Upper lobe of left lung (tissue), 4 donors: ENCODE measurements at regions not wholly inside any gene's neighbourhood (a gene's known extent, or its start where the extent isn't known, plus 50 kb on each side); places are given as distances from the start of the nearest gene placed in this dataset.

ENCODE experiments used
- EP300 ChIP-seq, 4 donors: sonication (generic); formaldehyde crosslinking; IDR thresholded peaks; one replicate each; pipeline ENCODE4 v1.5.1; 2017; ENCODE audit warnings: antibody characterized with exemption in 4 of 4, control low read depth in 2 of 4
- POLR2A ChIP-seq, 4 donors: fragments of 450-650 bp; IDR thresholded peaks; one replicate each; pipeline ENCODE4 v1.5.1; 2016 to 2017; ENCODE audit warnings: antibody characterized with exemption in 4 of 4, mild to moderate bottlenecking in 2 of 4
- POLR2AphosphoS5 ChIP-seq, 2 donors: sonication (generic); formaldehyde crosslinking; IDR thresholded peaks; one replicate each; pipeline ENCODE4 v1.5.1; 2017; ENCODE audit warnings: antibody characterized with exemption in 2 of 2
- TF ChIP-seq, protein P1 (sequence below), 6 experiments: fragments of 450-650 bp in 4 of 6; fragments of 200-600 bp in 2 of 6; sonication (generic) in 2 of 6; IDR thresholded peaks; one replicate each; pipeline ENCODE4 v1.5.1; 2016 to 2019; ENCODE audit warnings: antibody characterized with exemption in 6 of 6

DNA sequence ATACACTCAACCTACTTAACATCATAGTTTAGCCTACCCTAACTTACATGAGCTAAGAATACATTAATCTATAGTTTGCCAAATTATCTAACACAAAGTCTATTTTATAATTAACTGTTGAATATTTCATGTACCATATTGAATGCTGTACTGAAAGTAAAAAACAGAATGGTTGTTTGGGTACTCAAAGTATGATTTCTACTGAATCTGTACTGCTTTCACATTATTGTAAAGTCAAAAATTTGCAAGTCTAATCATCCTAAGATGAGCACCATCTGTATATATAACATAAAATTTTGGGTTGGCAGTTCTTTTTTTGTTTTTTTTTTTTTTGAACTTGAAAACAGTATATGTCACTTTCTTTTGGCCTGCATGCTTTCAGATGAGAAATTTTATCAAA lies 1212.6 kb downstream of the SLITRK5 start:
- TF ChIP-seq, protein P1, sequence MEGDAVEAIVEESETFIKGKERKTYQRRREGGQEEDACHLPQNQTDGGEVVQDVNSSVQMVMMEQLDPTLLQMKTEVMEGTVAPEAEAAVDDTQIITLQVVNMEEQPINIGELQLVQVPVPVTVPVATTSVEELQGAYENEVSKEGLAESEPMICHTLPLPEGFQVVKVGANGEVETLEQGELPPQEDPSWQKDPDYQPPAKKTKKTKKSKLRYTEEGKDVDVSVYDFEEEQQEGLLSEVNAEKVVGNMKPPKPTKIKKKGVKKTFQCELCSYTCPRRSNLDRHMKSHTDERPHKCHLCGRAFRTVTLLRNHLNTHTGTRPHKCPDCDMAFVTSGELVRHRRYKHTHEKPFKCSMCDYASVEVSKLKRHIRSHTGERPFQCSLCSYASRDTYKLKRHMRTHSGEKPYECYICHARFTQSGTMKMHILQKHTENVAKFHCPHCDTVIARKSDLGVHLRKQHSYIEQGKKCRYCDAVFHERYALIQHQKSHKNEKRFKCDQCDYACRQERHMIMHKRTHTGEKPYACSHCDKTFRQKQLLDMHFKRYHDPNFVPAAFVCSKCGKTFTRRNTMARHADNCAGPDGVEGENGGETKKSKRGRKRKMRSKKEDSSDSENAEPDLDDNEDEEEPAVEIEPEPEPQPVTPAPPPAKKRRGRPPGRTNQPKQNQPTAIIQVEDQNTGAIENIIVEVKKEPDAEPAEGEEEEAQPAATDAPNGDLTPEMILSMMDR (IDR thresholded peaks at IDR 0.05) = no peak
- TF ChIP-seq POLR2AphosphoS5 (IDR thresholded peaks at IDR 0.05) (no peak), EP300 (IDR thresholded peaks at IDR 0.05) (no peak), POLR2A (IDR thresholded peaks at IDR 0.05) (no peak)
